Epidermal melanocyte (primary cell): ENCODE measurements at regions not wholly inside any gene's neighbourhood (a gene's known extent, or its start where the extent isn't known, plus 50 kb on each side); places are given as distances from the start of the nearest gene placed in this dataset.
A peak's percentile ranks its signal among the peaks of the same experiment; 100 is the strongest.

Source experiments
- DNase-seq: peaks from one replicate; pipeline ENCODE4 v3.0.0; 2011; ENCODE audit warnings: low spot score; ENCODE audit not compliant: insufficient read length

GRCh38 chr18:2096551-2096950 is 474.8 kb downstream of the METTL4 start:
- DNase-seq = no peak

DNA sequence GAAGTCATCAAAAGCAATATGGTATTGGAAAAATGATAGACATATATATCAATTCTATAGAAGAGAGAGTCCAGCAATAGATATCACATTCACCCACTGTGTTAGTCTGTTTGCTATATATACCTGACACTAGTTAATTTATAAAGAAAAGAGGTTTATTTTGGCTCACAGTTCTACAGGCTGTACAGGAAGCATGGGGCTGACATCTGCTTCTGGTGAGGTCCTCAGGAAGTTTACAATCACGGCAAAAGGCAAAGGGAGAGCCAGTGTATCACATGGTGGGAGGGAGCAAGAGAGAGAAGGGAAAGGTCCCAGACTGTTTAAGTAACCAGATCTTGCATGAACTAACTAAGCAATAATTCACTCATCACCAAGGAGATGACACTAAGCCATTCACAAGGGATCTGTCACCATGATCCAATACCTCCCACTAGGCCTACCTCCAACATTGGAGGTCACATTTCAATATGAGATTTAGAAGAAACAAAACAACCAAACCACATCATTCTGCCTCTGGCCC is 470.6 kb downstream of the METTL4 start:
- DNase-seq = no peak

DNA sequence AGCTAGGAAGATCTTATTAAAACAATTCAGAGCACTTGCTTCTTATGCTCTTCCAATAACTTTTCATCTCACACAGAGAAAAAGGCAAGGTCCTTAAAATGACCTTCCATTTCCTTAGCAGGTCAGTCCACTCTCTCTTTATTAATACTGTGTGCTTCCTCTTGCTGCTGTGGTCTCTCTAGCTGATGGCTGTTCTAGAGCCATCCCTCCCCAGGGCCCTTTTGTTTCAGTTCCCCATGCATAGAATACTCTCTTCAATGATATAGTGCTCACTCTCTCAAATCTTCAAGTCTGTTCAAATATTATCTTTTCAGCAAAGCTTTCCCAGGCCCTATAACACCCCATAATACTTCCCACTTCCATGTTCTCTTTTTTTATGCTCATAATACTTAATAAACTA is 469.3 kb downstream of the METTL4 start:
- no peak for DNase-seq

- no peak for DNase-seq
Observed at GRCh38 chr18:2103299-2103698, 468.0 kb downstream of the METTL4 start.

DNA sequence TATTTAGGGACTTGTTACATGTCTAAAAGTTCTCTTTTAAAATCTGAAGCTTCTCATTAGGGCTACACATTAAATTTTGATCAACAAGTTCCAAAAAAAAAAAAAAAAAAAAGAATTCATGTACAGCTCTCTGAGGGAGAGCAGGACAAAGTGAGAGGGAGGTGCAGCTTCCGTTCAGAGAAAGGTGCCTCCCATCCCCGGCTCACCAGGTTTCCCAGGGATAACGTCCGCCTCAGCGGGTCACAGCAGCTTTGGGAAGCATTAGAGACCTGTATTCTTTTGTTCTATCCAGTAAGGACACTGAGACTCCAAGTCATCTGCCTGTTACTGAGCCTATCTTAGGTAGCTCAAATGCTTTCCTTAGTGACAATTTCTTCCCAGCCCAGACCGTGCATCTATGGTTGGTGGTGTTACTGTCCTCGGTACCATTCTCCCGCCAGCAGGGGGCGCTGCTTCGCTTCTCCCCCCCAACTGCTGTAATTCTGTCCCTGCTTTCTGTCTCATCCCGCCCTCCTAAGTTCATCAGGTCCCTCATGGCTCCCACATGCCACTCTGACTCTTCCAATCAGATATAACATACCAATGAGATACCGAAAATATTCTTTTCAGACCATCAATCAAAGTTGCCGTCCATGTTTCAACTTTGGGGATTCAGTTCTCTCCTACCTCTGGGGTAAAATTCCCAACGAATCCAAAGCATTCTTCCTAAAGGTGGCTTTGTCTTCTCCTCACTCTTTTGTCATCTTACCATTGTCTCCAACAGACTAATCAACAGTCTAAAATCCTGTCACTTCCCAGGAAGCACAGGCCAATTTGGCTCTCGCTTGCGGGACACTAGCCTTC is 466.5 kb downstream of the METTL4 start:
- peak; percentile 42 for DNase-seq

GRCh38 chr18:2108591-2108990 is 462.7 kb downstream of the METTL4 start:
- no peak for DNase-seq

DNA sequence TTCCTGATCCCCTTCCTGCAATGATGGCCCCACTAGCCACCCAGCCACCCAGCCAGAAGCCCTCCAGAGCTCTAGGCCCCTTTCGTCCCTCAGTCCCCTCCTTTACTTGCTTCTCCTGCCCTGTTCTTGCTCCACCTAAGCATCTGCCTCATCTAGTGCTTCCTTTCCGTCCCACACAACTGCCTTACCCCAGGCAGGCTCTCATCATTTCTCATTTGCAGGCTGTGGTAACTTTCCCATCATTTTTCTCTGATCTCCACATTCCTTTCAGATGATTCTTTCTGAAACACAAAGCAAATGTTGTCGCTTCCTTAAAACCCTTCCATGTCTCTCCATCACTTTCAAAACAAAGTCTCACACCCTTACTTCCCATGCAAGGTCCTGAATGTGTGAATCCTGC is 459.8 kb downstream of the METTL4 start:
- no peak for DNase-seq

DNA sequence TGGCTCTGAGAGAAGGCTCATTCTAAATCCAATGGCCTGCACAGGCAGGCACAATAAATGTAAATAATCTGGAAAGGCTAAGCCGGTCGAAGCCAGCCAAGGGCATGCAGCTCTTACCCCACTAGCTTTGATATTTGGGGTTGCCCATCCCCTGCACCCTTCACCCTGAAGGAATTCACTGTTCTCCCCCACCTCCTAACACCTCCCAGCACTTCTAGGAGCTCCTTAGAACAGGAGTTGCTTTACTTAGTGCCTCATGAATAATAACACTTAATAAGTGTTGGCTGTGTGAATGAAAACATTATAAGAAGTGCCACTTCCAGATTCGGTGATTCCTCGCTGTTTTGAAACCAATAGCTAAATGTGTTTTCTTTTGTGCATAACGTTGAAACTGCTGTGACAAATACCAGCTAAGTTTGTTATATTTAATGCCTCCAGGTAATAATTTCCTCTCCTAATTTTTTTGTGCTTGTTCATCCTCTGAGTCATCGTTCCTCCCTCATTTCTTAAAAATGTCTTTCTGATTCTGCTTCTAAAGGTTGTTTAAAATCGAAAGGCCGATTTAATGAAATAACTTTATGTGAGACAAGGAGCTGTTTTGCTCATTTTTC is 458.8 kb downstream of the METTL4 start:
- no peak for DNase-seq

DNA sequence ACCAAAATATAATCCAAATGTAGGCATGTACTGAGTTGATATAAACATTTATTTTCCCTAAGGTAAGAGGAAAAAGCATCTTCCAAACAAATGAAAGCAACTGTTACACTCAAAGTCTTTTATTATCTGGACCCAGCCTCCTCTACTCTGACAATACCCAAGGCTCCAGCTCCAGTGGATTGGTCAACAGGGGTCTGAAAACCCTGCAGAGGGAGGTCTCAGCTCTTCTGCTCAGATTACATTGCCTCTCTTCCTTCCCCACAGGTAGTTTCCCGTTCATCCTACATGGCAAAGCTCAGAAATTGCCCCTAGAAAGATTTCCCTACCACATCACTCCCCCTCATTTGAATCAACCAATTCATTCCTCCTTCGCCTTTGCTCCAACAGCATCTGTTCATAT is 457.0 kb downstream of the METTL4 start:
- DNase-seq = no peak

- DNase-seq = no peak
Observed at GRCh38 chr18:2114765-2115164, 456.5 kb downstream of the METTL4 start.

GRCh38 chr18:2121224-2121623 is 450.1 kb downstream of the METTL4 start:
- DNase-seq = no peak

DNA sequence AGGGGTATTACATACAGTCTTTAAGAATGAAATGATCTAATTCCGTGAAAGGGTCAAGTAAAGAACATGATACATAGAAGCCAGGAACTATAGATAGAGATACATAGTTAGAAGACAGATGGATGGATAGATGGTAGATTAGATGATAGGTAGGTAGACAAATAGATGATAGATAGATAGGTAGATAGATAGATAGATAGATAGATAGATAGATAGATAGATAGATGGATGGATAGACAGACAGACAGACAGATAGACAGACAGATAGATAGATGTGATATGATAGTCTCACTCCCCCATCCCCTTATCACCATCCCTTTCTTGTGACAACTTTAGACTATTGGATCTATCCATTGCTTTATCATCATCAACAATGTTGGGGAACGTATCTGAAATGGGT is 448.2 kb downstream of the METTL4 start:
- no peak for DNase-seq

DNA sequence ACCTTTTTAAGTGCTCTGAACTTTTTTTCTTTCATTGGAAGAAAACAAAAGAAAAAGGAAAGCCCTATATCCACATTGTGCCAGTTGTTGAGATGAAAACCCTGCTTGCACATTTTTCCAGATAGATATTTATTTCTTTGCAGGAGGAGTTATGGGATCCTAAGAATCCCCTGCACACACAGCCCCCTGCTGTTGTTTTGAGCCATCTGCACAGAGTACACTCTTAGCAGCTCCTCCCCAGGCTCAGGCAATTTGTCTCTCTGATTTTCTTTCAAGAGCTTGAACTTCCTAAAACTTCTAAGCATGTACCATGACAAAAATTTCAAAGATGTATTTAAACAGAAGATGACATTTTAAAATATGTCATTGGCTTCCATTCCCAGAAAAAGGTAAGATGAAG is 436.9 kb downstream of the METTL4 start:
- no peak for DNase-seq

DNA sequence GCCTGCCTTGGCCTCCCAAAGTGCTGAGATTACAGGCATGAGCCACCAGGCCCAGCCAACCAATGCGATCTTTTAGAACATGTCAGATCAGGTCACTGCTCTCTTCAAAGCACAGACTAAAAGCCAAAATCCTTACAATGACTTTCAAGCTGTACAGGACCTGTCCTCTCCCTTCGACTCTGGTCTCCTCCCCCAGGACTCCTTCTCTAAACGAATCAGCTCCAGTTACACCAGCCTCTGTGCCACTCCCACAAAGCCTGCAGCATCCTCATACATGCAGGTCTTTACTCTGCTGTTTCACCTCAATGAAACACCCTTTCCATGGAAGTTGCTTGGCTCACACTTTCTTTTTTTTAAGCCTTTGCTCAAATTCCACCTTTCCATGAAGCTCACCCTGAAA is 436.0 kb downstream of the METTL4 start:
- DNase-seq = no peak

- DNase-seq = no peak
Observed at GRCh38 chr18:2138552-2138951, 432.8 kb downstream of the METTL4 start.

GRCh38 chr18:2139691-2140090 is 431.6 kb downstream of the METTL4 start:
- DNase-seq = no peak

GRCh38 chr18:2143636-2144035 is 427.7 kb downstream of the METTL4 start:
- DNase-seq = no peak

GRCh38 chr18:2144811-2145210 is 426.5 kb downstream of the METTL4 start:
- DNase-seq = no peak

- DNase-seq = no peak
Observed at GRCh38 chr18:2146092-2146491, 425.2 kb downstream of the METTL4 start.

GRCh38 chr18:2146754-2147153 is 424.6 kb downstream of the METTL4 start:
- no peak for DNase-seq

GRCh38 chr18:2147476-2148230 is 423.7 kb downstream of the METTL4 start:
- no peak for DNase-seq

DNA sequence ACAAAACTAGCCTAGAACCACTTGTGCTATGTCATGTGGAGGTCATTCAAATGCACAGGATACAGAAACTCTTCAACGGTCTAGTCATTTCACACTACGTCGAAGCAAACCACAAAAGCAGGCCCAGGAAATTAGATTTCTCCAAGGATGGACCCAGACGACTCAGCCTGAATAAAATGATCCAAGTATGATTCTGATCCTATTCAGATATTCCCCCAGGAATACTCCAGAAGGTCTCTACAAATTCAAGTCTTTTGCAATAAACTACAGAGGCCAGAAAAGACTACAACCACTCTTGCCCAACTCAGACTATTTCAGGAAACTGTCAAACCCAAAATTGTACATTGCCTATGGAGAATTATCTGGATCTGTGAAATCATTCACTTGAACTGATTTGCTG is 422.5 kb downstream of the METTL4 start:
- DNase-seq = no peak
